OCI-LY3 (cell line): ENCODE measurements at regions not wholly inside any gene's neighbourhood (a gene's known extent, or its start where the extent isn't known, plus 50 kb on each side); places are given as distances from the start of the nearest gene placed in this dataset.

Source experiments
- H2AFZ ChIP-seq: fragments of 200-600, 300-600 bp; shearing (Covaris generic); 2 replicates; pipeline ENCODE4 v1.6.0; 2014; ENCODE audit warnings: antibody characterized with exemption, low read depth, low read length
- H3K27ac ChIP-seq: fragments of 200-600, 300-600 bp; sonication (generic); 2 replicates; pipeline ENCODE4 v1.5.1; 2014; ENCODE audit warnings: mild to moderate bottlenecking, low read length, moderate library complexity, mixed read lengths
- H3K27me3 ChIP-seq: fragments of 200-600, 300-600 bp; sonication (generic); 2 replicates; pipeline ENCODE4 v1.6.1; 2014; ENCODE audit warnings: low read depth, low read length, mixed read lengths
- H3K36me3 ChIP-seq: fragments of 200-600, 300-600 bp; sonication (generic); replicated peaks from 2 replicates; pipeline ENCODE3; 2014; ENCODE audit warnings: low read depth, low read length, mixed read lengths
- H3K4me1 ChIP-seq: fragments of 300-600, 200-600 bp; sonication (generic); 2 replicates; pipeline ENCODE4 v1.6.1; 2014; ENCODE audit warnings: low read length, mixed read lengths
- H3K4me2 ChIP-seq: fragments of 200-600, 300-600 bp; sonication (generic); 2 replicates; pipeline ENCODE4 v1.6.1; 2014; ENCODE audit warnings: low read length, mixed read lengths
- H3K4me3 ChIP-seq: fragments of 300-600, 200-600 bp; sonication (generic); 2 replicates; pipeline ENCODE4 v1.5.1; 2014; ENCODE audit warnings: antibody characterized with exemption, mild to moderate bottlenecking, low read length, moderate library complexity
- H3K79me2 ChIP-seq: fragments of 300-600, 200-600 bp; shearing (Covaris generic); 2 replicates; pipeline ENCODE4 v1.6.1; 2014; ENCODE audit warnings: mild to moderate bottlenecking, low read length, mixed read lengths
- H3K9ac ChIP-seq: fragments of 300-600, 200-600 bp; shearing (Covaris generic); 2 replicates; pipeline ENCODE4 v1.6.0; 2014; ENCODE audit warnings: mild to moderate bottlenecking, low read length, moderate library complexity
- H3K9me3 ChIP-seq: fragments of 200-600, 300-600 bp; shearing (Covaris generic); 2 replicates; pipeline ENCODE4 v1.6.1; 2014; ENCODE audit warnings: low read length, mixed read lengths; ENCODE audit not compliant: insufficient read depth
- H4K20me1 ChIP-seq: fragments of 200-600, 300-600 bp; sonication (generic); 2 replicates; pipeline ENCODE4 v1.6.1; 2016; ENCODE audit warnings: low read length, mixed read lengths; ENCODE audit not compliant: insufficient read depth
- EZH2phosphoT487 ChIP-seq: fragments of 200-600 bp; shearing (Covaris generic); IDR thresholded peaks from 2 replicates; pipeline ENCODE4 v1.6.1; 2018; ENCODE audit warnings: antibody characterized with exemption, mixed run types, low read depth
- TF ChIP-seq, protein P1 (sequence below): fragments of 200-600, 300-600 bp; sonication (generic); IDR thresholded peaks from 2 replicates; pipeline ENCODE4 v1.5.1; 2014; ENCODE audit warnings: antibody characterized with exemption, low read length, low read depth

DNA sequence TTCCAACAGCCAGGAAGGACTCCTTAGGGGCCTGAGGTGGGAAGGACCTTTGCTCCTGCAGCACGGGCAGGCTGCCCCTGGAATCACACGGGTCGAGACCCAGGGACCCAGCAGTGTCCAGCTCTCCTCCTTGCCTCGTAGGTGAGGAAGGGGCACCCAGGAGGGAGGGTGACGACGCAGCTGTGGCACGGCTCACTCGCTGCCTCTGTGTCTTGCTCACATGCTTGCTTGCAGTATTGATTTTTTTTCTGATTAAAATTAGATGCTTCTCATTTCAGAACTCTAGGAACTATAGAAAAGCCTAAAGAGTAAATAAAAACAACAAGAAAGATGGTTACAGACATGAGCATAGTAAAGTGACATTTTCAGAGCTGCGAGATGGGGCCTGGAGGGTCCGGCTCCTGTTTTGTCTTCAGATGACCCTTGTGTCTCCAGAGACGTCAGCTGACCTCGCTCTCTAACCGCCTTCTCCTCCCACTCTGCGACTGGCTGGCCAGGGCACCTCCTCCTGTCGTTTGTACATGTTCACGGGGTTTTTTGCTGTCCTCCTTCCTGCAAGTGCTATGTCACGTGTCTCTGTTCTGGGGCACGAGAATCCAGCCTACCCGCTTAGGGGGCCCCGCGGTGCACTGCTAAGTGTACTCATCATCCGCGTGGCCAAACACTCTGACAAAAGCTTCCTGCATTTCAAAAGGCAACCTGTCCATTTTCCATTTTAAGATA lies 65.7 kb upstream of the ZNF236 start:
- H3K4me1 ChIP-seq = no peaks in the 10 kb centered on the region
- no peaks in the 10 kb centered on the region for H3K79me2 ChIP-seq
- H3K27me3 ChIP-seq = no peaks in the 10 kb centered on the region
- no peak overlapping the region for H3K9ac ChIP-seq
- TF ChIP-seq, protein P1, sequence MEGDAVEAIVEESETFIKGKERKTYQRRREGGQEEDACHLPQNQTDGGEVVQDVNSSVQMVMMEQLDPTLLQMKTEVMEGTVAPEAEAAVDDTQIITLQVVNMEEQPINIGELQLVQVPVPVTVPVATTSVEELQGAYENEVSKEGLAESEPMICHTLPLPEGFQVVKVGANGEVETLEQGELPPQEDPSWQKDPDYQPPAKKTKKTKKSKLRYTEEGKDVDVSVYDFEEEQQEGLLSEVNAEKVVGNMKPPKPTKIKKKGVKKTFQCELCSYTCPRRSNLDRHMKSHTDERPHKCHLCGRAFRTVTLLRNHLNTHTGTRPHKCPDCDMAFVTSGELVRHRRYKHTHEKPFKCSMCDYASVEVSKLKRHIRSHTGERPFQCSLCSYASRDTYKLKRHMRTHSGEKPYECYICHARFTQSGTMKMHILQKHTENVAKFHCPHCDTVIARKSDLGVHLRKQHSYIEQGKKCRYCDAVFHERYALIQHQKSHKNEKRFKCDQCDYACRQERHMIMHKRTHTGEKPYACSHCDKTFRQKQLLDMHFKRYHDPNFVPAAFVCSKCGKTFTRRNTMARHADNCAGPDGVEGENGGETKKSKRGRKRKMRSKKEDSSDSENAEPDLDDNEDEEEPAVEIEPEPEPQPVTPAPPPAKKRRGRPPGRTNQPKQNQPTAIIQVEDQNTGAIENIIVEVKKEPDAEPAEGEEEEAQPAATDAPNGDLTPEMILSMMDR = no peak
- no peak for TF ChIP-seq EZH2phosphoT487
- H2AFZ ChIP-seq = no peak overlapping the region
- no peaks in the 10 kb centered on the region for H4K20me1 ChIP-seq
- no peak overlapping the region for H3K4me3 ChIP-seq
- H3K4me2 ChIP-seq = no peak overlapping the region
- no peaks in the 10 kb centered on the region for H3K9me3 ChIP-seq
- no peak overlapping the region for H3K27ac ChIP-seq
- H3K36me3 ChIP-seq = no peaks in the 10 kb centered on the region

DNA sequence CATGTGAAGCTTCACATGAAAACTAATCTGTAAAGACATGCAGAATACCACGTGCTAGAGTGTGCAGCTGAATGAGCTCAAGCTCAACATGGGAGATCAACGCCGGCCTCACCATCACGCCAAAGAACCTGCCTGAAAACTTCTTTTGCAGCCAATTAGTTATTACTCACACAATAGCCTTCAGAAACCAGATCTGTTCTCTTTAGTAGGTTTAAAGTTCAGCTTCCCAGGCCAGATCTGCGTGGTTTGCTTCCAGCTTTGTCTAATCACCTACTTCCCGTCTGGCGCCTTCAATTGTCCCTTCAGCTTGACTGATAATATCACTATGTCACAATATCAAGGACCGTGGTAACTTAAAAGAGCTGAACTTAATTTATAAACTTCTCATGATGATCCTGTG lies 68.0 kb upstream of the ZNF236 start:
- H3K9ac ChIP-seq = no peak overlapping the region
- peaks cover 12% of the 10 kb centered on the region for H3K9me3 ChIP-seq
- H3K27me3 ChIP-seq = no peaks in the 10 kb centered on the region
- no peaks in the 10 kb centered on the region for H3K79me2 ChIP-seq
- no peak overlapping the region for H3K27ac ChIP-seq
- no peaks in the 10 kb centered on the region for H3K36me3 ChIP-seq
- H3K4me2 ChIP-seq = no peak overlapping the region
- no peaks in the 10 kb centered on the region for H4K20me1 ChIP-seq
- H3K4me1 ChIP-seq = no peaks in the 10 kb centered on the region
- no peak for TF ChIP-seq EZH2phosphoT487
- TF ChIP-seq, protein P1 = no peak
- H3K4me3 ChIP-seq = no peak overlapping the region
- no peak overlapping the region for H2AFZ ChIP-seq

DNA sequence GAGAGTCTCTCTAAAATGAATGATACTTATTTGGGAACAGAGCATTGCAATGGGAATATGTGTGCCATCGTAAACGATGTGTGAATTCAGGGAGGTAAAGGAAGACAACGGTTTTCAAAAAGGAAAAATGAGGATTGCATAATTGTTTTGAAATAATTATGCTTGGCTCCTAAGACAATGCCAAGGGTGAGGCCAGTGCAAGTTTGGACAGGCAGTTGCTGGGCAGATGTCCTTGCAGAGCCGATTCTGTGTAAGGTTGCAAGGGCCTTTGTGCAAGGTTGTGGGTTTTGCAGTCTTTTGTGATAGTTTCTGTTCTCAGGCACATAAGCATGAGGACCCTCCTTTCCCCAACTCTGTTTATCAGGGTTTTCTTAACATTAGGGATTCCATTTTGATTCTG lies 70.0 kb upstream of the ZNF236 start:
- Histone ChIP-seq H3K79me2 (no peaks in the 10 kb centered on the region), H3K9me3 (peaks cover 18% of the 10 kb centered on the region), H3K27ac (no peak overlapping the region), H3K4me3 (no peak overlapping the region), H4K20me1 (no peaks in the 10 kb centered on the region), H2AFZ (no peak overlapping the region), H3K4me2 (no peak overlapping the region), H3K4me1 (no peaks in the 10 kb centered on the region), H3K27me3 (no peaks in the 10 kb centered on the region), H3K36me3 (no peaks in the 10 kb centered on the region), H3K9ac (no peak overlapping the region)
- TF ChIP-seq EZH2phosphoT487 = no peak
- TF ChIP-seq, protein P1 = no peak

DNA sequence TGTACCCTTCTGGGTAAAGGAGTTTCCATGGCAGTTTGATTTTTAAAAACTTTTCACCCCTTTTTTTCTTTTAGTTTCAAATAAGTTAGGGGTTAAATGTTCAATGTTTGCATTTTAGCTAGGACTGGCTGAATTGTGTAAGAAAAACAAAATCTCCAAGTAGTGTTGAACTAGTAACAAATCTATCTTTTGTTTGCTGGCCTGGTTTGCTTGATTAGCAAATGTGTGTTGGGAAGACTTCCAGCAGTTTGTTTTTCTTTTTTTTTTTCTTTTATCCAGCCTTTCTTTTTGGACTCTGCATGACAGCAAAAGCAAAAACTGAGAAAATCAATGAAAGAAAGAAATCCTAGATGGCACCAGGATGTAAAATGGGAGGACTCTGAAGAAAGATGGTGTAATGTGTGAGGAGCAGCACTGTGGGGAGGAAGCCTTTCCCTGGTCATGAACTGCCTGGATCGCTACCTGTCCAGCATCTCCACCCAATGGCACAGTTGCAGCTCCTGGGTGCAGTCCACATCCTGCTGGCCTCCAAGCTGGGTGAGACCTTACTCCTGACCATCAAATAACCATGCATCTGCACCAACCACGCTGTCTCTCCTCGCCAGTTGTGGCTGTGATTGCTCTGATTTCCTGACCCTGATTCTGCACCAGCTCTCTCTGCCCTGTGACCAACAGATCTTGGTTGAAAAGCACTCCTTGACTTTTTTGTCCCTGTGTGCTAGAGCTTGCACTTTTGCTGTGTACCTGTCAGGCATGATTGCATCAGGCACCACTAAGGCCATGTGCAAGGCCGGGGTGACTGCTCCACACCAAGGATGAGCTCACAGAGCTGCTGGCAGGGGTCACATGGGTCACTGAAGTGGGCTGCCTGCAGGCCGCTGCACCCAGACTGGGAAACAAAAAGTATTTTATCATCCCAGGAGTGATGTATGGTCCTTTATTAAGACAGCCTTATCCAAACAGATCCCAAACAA lies 71.2 kb upstream of the ZNF236 start:
- Histone ChIP-seq H3K36me3 (no peaks in the 10 kb centered on the region), H3K9ac (no peak overlapping the region), H3K4me3 (no peak overlapping the region), H3K27me3 (no peaks in the 10 kb centered on the region), H3K79me2 (no peaks in the 10 kb centered on the region), H4K20me1 (no peaks in the 10 kb centered on the region), H2AFZ (no peak overlapping the region), H3K4me1 (no peaks in the 10 kb centered on the region), H3K9me3 (peaks cover 18% of the 10 kb centered on the region), H3K4me2 (no peak overlapping the region), H3K27ac (no peak overlapping the region)
- TF ChIP-seq, protein P1 = no peak
- TF ChIP-seq EZH2phosphoT487 = no peak
